Vagina (tissue), 2 donors: ENCODE measurements at regions not wholly inside any gene's neighbourhood (a gene's known extent, or its start where the extent isn't known, plus 50 kb on each side); places are given as distances from the start of the nearest gene placed in this dataset.
"Not testable (repeated sequence)": the region's sequence is repeated elsewhere in the genome, so short reads cannot be mapped to it uniquely, and the experiment has no call there.

Source experiments
- CTCF ChIP-seq, 3 experiments: fragments of 450-650 bp in 2 of 3; fragments of 200-600 bp in 1 of 3; sonication (generic) in 1 of 3; IDR thresholded peaks; one replicate each; pipeline ENCODE4 v1.5.1; 2017 to 2019; ENCODE audit warnings: antibody characterized with exemption in 3 of 3, mild to moderate bottlenecking in 2 of 3, moderate library complexity in 2 of 3
- POLR2A ChIP-seq, 2 donors: fragments of 450-650 bp; IDR thresholded peaks; one replicate each; pipeline ENCODE4 v1.6.1; 2017; ENCODE audit warnings: antibody characterized with exemption in 2 of 2, mild to moderate bottlenecking in 2 of 2, moderate library complexity in 2 of 2

- not testable (repeated sequence) for TF ChIP-seq CTCF, POLR2A (IDR thresholded peaks at IDR 0.05)
These were observed 331.5 kb downstream of the BCL2L11 start for GRCh38 chr2:111452208-111452607.
